AML-193 (cell line): ENCODE measurements at regions not wholly inside any gene's neighbourhood (a gene's known extent, or its start where the extent isn't known, plus 50 kb on each side); places are given as distances from the start of the nearest gene placed in this dataset.

ENCODE experiments used
- DNase-seq, 2 experiments: peaks; one replicate each; lab custom pipeline; 2025; lab: John Stamatoyannopoulos, UW

DNA sequence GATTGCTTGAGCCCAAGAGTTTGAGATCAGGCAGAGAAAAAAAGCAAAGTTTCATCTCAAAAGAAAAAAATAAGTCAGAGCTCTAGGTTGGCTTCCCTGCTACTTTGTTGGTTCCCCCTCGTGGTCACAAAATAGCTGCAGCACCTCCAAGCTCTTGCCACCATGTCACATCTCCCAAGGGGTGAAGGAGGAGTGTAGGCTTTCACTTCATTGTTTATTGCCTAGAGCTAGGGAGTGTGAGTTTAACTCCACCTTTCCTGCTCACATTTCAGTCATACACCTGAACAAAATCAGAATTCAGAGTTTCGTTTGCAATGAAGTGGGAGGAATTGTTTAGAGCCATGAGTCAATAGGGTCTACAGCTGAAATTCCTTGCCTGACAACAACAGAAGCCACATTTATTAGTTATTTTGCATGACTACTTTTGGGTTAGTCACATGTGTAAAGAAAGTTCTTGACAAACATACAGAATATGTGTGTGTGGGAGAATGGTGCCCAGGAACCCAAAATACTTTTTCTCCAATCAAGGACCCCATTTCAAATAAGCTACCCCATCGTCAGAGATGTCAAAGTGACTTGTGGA, 56.2 kb upstream of the UFL1 start:
- no peak for DNase-seq

DNA sequence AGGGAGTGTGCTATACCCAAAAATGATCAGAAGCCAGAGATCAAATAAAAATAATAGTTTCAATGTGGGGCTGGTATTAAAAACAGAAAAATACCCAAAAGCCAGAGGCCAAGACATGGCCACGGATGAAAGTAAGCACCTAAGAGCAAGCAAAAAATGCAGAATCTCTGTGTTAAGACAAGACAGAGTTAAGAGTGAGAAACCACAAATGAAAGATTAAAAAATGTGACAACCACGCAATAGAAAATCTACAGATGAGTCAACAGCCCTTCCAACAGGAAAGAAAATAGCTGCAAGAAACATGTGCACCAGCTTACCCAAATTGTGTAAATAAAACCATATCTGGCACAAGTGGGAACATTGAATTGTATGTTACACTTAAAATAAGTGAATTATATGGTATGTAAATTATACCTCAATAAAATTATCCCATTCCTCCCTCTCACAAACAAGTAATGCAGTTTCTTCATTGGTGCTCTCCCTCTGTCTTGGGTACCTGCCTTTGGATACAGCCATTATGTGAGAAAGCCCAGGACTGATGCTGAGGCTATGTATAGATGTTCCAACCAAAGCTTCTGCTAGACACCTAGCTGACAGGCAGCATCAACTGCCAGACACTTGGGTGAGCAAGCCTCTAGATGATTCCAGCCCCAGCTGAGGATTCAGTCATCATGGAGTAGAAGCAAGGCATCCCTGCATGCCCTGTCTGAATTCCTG, 55.3 kb upstream of the UFL1 start:
- DNase-seq: no peak

- DNase-seq: no peak
These were observed 53.8 kb upstream of the UFL1 start for GRCh38 chr6:96467814-96468213.

DNA sequence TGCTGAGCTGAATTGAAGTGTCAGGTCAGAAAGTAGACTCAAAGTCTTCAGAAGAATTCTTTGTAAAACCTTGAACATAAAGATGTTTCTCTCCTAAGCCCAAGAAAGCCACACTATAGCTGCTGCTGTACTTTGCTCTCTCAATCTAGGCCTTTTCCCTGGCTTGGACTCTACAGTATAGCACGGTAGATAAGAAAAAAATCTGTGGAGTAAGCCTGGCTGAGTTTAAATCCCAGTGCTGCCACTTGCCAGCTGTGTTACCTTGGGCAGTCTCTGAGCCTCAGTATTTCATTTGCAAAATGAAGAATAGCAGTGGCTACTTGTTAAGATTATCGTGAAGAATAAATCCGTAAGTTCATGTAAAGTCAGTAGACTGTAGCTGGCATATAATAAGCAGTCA, 53.3 kb upstream of the UFL1 start:
- no peak for DNase-seq

- DNase-seq: peak; percentile 32 to 53
These were observed 52.9 kb upstream of the UFL1 start for GRCh38 chr6:96468681-96469224.

DNA sequence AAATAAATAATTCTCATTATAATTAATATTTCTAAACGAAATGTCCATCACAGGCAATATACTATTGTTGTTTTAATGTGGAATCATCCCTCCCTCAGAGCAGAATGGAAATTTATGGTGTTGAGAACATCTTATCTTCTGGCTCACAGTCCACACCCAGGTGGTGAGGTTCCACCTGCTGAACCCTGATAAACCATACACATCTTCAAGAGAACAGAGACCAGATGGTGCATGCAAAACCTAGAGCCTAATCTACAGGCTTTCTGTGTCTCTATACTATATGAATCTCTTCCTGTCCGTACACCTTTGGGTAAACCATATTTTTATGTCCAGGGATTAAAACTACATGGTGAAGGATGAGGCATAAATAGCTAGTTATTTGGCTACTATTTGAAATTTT, 52.3 kb upstream of the UFL1 start:
- DNase-seq: no peak

- DNase-seq: no peak
These were observed 51.3 kb upstream of the UFL1 start for GRCh38 chr6:96470296-96470695.
